Left lung (tissue), 4 donors: ENCODE measurements at regions not wholly inside any gene's neighbourhood (a gene's known extent, or its start where the extent isn't known, plus 50 kb on each side); places are given as distances from the start of the nearest gene placed in this dataset.

Experiments
- ATAC-seq: fragments of 200-7000 bp; cut with Tn5 transposase; one replicate; pipeline ENCODE4 v1.9.1; 2020; ENCODE audit warnings: moderate library complexity
- DNase-seq, 4 donors: peaks; one replicate each; pipeline ENCODE4 v3.0.0-alpha.2; 2013 to 2020
- H3K27ac ChIP-seq, 2 donors: fragments of 200-600 bp; sonication (generic) in 1 of 2; one replicate each; pipeline versions ENCODE4 v1.5.0 to v1.8.0; 2020 to 2021
- H3K27me3 ChIP-seq, 2 donors: fragments of 200-600 bp; sonication (generic) in 1 of 2; one replicate each; pipeline versions ENCODE4 v1.5.0 to v1.8.0; 2020 to 2021
- H3K36me3 ChIP-seq, 2 donors: fragments of 200-600 bp; sonication (generic) in 1 of 2; one replicate each; pipeline versions ENCODE4 v1.5.0 to v1.8.0; 2020 to 2021
- H3K4me1 ChIP-seq, 2 donors: fragments of 200-600 bp; one replicate each; pipeline ENCODE4 v1.8.0; 2021
- H3K4me3 ChIP-seq, 2 donors: fragments of 200-600 bp; sonication (generic) in 1 of 2; one replicate each; pipeline versions ENCODE4 v1.5.0 to v1.8.0; 2020 to 2021; ENCODE audit warnings: mild to moderate bottlenecking in 1 of 2
- H3K9me3 ChIP-seq, 2 donors: fragments of 200-600 bp; sonication (generic) in 1 of 2; one replicate each; pipeline versions ENCODE4 v1.5.0 to v1.8.0; 2020 to 2021
- CTCF ChIP-seq, 2 donors: fragments of 200-600 bp; sonication (generic) in 1 of 2; IDR thresholded peaks; one replicate each; pipeline versions ENCODE4 v1.5.0 to v1.8.0; 2021; ENCODE audit warnings: antibody characterized with exemption in 2 of 2
- intact Hi-C, 2 donors: fragments of 100-400 bp; cut with DNase I; formaldehyde crosslinking; loops; one replicate each; pipeline versions ENCODE4 v1.11.2 to v1.14.2; 2022
- donor health status: DM: no; HTN: yes; CAD: no.
- donor health status: DM: no; HTN: no; CAD: no.

GRCh38 chr1:229094476-229095311 lies 176.2 kb upstream of the RAB4A start:
- no peaks in the 10 kb centered on the region for H3K36me3 ChIP-seq
- DNase-seq (no peak), ATAC-seq (peak; percentile 64)
- TF ChIP-seq CTCF (IDR thresholded peaks at IDR 0.05) = no peak
- no peaks in the 10 kb centered on the region for H3K27me3 ChIP-seq
- H3K4me1 ChIP-seq = peaks cover 5 to 13% of the 10 kb centered on the region in 2 donors
- no peak overlapping the region for H3K27ac ChIP-seq
- intact Hi-C loops = no loop called here
- no peak overlapping the region for H3K4me3 ChIP-seq
- H3K9me3 ChIP-seq = peaks cover 0 to 5% of the 10 kb centered on the region in 2 donors

DNA sequence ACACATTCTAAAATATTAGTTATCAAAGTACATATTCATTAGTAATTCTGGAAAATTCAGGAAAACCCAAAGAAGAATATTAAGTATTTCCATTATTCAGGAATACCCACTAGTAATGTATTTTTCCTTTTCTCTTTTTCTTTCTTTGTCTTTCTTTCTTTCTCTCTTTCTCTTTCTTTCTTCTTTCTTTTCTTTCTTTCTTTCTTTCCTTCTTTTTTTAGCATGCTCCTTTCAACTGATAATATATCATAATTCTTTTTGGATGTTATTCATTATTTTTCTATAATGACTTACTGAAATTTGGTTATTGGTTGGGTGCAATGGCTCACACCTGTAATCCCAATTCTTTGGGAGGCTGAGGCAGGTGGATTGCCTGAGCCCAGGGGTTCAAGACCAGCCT lies 175.6 kb upstream of the RAB4A start:
- H3K9me3 ChIP-seq = peaks cover 0 to 5% of the 10 kb centered on the region in 2 donors
- peaks cover 5 to 13% of the 10 kb centered on the region in 2 donors for H3K4me1 ChIP-seq
- no peak for DNase-seq
- no peak for TF ChIP-seq CTCF (IDR thresholded peaks at IDR 0.05)
- H3K4me3 ChIP-seq = no peak overlapping the region
- H3K27me3 ChIP-seq = no peaks in the 10 kb centered on the region
- H3K36me3 ChIP-seq = no peaks in the 10 kb centered on the region
- no peak for ATAC-seq
- H3K27ac ChIP-seq = no peak overlapping the region
- intact Hi-C loops = no loop called here

- ATAC-seq (no peak), DNase-seq (no peak)
- no peaks in the 10 kb centered on the region for H3K36me3 ChIP-seq
- peaks cover 5 to 13% of the 10 kb centered on the region in 2 donors for H3K4me1 ChIP-seq
- intact Hi-C loops = no loop called here
- H3K27ac ChIP-seq = no peak overlapping the region
- no peaks in the 10 kb centered on the region for H3K27me3 ChIP-seq
- no peak for TF ChIP-seq CTCF (IDR thresholded peaks at IDR 0.05)
- no peak overlapping the region for H3K4me3 ChIP-seq
- peaks cover 0 to 5% of the 10 kb centered on the region in 2 donors for H3K9me3 ChIP-seq
Measured at GRCh38 chr1:229097356-229097755, 173.6 kb upstream of the RAB4A start.

DNA sequence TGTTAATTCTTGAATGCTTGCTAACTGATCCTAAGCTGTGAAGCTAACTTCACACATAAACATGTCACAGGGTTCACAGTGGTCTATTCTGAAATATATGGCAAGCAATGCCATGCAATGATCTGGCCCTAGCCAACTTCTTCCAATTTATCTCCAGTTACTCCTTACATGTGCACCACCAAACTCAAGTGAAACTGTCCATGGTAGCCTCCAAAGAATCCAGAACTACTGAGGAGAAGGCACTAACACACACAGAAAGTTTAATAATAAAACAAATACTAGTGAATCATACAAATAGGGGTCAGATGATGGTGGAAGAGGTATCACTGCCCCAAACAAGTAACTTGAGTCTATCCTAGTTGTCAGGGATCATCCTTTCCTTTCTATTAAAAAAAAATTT lies 172.6 kb upstream of the RAB4A start:
- DNase-seq (no peak), ATAC-seq (no peak)
- peaks cover 5 to 7% of the 10 kb centered on the region in 2 donors for H3K4me1 ChIP-seq
- intact Hi-C loops = no loop called here
- no peaks in the 10 kb centered on the region for H3K36me3 ChIP-seq
- H3K27me3 ChIP-seq = no peaks in the 10 kb centered on the region
- peaks cover 0 to 5% of the 10 kb centered on the region in 2 donors for H3K9me3 ChIP-seq
- TF ChIP-seq CTCF (IDR thresholded peaks at IDR 0.05) = no peak
- H3K27ac ChIP-seq = no peak overlapping the region
- no peak overlapping the region for H3K4me3 ChIP-seq

DNA sequence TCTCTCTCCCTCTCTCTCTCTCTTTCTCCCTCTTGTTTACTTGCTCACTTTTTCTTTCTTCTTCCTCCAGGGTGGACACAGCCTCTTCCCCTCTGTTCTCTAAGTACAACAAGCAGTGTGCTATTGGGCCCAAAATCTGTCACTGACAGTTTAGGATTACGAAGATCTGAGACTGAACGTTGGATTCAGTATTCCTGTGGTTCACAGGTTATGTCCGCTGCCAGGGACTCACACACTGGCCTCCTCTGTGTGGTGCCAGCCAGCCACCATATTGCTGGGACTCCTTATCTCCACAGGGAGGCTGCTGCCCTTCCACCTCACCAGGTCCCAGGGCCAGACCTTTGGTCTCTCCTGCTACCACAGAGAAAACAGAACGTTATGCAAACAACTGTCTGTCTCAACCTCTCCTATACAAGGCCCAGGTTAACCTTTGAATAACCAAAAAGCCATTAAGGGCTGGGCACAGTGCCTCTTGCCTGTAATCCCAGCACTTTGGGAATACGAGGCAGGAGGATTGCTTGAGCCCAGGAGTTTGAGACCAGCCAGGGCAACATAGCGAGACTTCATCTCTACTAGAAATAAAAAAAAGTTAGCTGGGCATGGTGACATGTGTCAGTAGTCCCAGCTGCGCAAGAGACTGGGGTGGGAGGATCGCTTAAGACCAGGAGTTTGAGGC lies 171.9 kb upstream of the RAB4A start:
- no peak for ATAC-seq
- intact Hi-C loops = no loop called here

More for the DNA sequence above, 171.9 kb upstream of the RAB4A start:
- DNase-seq = no peak
- peaks cover 0 to 5% of the 10 kb centered on the region in 2 donors for H3K9me3 ChIP-seq
- no peaks in the 10 kb centered on the region for H3K27me3 ChIP-seq
- H3K27ac ChIP-seq = no peak overlapping the region
- H3K4me3 ChIP-seq = no peak overlapping the region
- H3K4me1 ChIP-seq = peaks cover under 1 to 7% of the 10 kb centered on the region in 2 donors
- TF ChIP-seq CTCF (IDR thresholded peaks at IDR 0.05) = no peak
- no peaks in the 10 kb centered on the region for H3K36me3 ChIP-seq
